HG03378 (cell line): ENCODE measurements at regions not wholly inside any gene's neighbourhood (a gene's known extent, or its start where the extent isn't known, plus 50 kb on each side); places are given as distances from the start of the nearest gene placed in this dataset.

Source experiments
- ATAC-seq: cut with Tn5 transposase; IDR thresholded peaks from one replicate; pipeline ENCODE4 v1.9.1; 2021; ENCODE audit warnings: mild to moderate bottlenecking, moderate library complexity; ENCODE audit not compliant: unreplicated experiment

DNA sequence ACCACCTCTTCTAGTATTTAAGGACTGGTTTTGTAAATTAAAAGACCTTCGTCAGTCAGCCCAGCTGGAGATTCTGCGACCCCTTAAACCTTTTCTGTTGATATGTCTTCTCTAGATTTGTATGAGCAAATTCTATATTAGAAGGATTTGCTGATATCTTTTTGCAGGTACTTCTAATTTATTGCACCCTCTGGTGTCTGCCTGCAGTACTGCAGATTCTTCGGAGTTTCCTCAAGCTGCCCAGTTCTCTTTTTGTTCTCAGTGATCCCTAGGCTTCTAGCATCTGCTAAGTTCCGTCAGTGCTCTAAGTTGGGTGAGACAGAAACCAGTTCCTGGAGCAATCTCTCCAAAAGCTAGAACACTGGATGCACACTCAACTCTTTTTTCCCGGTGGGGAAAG lies 545.2 kb downstream of the C4orf33 start:
- peak; percentile 79 for ATAC-seq

DNA sequence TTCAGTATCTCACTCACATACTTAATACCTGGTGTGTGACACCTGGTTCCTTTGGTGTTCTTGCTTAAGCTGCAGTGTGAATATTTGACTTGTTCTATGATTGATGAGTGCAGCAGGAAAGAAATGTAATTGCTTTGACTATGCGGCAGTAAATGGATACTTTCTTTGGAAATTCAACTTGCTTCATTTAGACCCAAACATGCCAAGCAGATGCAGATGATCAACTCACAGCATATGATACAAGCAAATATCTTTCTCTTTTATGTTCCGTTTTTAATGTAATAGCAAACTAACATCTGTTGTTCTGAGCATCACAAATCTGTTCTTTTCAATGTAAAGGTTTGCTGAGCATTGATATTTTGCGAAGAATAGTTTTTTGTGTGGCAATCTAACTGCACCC lies 549.5 kb downstream of the C4orf33 start:
- ATAC-seq: no peak

DNA sequence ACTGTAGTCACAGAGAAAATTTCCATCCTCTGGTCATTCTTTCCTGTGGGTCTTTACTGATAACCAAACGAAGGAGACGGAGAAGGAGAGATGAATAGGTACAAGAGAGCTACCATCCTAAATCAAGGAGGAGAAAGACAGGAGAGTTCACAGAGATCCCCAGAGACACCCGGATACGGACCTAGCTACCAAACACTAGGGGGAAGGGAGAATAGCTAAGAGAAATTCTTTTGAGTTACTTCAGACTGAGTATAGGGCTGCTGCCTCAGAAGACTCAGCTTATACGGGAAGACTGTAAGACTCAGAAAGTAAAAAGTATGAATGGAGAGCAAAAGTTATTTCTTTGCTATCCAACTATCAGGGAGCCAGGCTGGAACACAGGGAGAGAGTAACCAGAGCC lies 572.1 kb downstream of the C4orf33 start:
- no peak for ATAC-seq

DNA sequence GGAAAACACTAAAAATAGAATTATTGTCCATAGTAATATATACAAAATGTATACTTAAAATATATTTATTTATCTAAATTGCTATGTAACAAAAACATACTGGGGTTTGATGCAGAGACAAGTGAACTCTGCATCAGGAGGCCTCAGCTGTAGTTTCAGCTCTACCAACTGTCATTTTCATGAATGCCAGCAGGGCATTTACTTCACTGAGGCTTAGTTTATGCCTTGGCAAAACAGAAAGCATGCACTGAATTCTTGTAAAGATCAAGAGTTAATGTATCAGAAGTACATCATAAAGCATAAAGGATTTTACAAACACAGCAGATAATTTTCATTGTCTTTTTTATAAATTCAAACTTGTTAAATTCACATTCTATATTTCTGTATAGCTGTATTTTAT lies 577.0 kb downstream of the C4orf33 start:
- ATAC-seq: no peak

DNA sequence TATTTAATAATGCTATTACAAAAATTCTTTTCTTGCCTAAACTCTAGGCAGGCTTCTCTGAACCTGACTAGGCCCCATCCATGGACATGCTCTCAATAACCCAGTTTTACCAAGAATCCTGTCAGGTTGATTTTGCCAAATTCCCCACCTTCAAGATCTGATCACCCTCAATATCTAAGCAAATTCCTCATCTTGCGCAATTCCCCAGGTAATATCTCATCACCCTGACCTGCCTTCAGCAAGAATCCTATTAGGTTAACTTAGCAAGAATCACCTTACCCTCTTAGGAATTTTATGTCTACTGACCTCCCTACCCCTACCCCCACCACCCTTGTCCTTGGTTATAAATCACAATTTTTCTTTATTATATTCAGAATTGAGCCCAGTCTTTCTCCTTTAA lies 579.1 kb downstream of the C4orf33 start:
- no peak for ATAC-seq

DNA sequence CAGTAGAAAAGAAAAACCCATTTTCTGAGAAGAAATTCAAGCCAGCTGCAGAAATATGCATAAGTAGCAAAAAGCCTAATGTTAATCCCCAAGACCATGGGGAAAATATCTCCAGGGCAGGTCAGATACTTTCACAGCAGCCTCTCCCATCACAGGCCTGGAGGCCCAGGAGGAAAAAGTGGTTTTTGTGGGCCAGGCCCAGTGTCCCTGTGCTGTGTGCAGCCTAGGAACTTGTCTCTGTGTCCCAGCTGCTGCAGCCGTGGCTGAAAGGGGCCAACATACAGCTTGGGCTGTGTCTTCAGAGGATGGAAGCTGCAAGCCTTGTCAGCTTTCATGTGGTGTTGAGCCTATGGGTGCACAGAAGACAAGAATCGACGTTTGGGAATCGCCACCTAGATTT lies 581.0 kb downstream of the C4orf33 start:
- ATAC-seq: no peak

DNA sequence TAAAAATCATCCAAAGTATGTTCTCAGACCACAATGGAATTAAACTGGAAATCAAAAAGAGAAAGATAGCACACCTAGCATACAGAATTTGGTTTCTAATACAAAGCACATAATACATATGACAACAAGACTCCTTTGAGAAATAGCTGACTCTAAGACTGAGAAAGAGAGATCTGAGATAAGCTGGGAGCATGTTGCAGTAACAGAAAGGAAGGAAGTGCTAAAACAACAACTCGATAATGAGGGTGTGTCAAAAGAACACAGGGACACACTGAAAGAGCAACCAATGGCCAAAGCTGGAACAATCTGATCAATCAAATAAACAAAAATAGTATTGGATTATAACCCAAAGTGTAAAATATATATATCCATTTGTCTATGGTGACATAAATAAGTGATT lies 586.6 kb downstream of the C4orf33 start:
- no peak for ATAC-seq

DNA sequence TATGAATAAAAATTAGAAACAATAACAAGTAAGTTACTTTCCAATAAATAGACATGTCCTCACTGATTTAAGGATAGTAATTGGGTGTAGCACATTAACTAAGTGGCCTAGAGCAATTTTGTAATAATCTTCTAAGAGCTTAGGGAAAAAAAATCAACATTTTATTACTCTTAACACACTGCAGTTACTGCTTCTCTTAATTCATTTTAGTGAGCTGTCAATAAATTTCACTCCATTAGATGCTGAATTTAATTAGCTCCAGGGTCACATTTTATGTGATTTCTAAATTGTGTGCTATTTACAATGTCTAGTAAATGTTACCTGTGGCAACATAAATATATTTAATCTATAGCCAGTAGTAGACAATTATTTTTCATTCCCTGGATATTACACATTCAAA lies 612.0 kb downstream of the C4orf33 start:
- ATAC-seq: no peak

DNA sequence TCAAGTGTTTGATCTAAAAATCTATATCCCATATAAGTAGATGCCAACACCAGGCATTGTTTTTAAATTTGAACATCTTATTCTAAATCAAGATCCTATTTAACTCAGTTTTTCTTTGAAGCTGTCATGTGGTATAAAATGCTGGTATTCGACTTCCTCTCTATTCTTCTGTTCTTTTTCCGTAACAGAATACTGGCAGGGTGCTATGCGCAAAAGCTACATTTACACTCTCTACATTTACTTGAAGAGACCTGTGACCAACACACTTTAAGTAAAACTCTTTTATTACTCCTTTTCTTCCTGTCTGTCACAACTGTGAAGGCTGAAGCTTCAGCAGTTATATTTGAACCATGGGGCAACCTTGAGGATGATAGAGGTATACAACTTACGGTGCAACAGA lies 612.8 kb downstream of the C4orf33 start:
- ATAC-seq: no peak

DNA sequence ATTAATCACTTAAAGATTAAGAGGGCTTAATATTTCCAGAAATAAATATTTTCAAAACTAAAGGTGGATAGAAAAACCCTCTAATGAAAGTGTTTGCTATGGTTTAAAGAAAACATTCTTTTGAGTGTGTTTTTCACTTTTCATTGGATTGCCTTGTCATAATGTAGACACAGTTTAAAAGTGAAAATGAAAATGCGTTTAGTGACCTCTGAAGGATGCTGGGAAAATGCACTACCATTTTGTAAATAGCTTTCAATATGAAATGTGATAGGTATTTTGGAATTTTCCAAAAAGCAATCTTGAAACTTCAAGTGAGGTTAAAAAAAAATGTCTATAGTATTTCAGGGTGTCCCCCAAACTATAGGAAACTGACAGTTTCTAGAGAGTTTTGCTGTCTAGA lies 642.2 kb downstream of the C4orf33 start:
- no peak for ATAC-seq

DNA sequence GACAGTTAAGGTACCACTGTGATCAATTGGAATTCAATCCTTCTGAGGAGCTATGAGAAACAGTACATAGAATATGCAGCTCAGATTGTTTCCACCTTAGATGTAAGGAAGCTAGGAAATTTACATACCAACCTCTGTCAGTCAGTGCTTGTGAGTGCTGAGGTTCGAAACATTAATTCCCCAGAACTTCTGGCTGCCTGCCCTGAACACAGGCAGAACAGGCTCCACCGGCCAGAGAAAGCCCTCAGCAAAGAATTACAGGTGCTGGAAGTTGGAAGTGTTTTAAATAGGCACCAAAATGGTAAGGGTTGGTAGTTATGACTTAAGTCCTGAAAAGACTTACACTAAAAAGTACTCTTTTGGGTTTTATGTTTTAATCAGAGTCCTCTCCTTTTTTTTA lies 651.8 kb downstream of the C4orf33 start:
- no peak for ATAC-seq

DNA sequence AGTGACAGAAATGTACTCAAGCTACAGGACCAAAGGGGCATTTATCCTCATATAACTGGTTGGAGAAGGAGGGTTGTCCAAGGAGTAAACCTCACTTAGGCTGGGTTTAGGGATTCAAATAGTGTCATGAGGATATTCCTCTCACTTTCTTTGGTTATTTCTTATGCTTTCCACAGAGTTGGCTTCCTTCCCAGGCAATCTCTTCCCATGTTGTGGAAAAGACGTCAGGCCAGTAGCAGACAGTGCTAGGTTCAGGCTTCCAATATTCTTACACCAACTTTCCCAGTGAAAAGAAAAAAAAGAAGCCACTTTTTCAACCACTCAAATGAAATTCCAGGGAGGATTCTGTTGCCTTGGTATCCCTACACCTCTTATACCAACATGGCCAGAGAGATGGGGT lies 653.0 kb downstream of the C4orf33 start:
- ATAC-seq: no peak

DNA sequence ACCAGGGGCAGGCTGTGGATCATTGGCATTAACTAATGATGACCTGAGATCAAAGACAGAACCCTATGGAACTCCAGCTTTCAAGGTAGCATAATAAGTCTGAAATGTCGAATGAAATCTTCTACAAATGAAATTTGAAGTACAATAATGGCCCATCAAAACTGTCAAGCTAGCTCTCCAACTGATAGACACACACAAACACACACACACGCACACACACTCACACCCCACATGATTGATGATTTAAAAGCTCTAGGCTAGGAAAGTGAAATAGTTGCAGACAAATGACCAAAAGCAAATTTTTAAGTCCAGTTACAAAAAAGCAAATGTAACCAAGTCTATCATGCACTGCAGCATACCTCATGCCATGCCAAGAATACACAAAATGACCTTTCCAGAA lies 655.7 kb downstream of the C4orf33 start:
- ATAC-seq: no peak

DNA sequence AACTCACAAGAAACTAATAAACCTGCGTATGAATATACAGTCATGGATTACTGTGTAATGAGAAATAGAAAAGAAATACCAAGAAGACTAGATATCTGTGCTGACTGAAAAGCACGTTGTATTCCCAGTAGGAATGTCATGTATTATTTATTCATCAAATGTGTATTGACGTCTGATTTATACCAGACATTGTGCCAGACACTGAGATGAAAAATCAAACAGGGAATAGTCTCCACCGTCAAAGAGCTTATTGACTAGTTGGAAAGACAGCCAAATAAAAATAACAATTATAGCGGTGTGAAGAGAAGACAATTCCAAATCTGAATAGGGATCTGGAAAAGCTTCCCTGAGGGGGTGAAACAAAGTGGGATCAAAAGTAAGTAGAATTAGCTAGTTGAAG lies 687.6 kb downstream of the C4orf33 start:
- ATAC-seq: no peak

DNA sequence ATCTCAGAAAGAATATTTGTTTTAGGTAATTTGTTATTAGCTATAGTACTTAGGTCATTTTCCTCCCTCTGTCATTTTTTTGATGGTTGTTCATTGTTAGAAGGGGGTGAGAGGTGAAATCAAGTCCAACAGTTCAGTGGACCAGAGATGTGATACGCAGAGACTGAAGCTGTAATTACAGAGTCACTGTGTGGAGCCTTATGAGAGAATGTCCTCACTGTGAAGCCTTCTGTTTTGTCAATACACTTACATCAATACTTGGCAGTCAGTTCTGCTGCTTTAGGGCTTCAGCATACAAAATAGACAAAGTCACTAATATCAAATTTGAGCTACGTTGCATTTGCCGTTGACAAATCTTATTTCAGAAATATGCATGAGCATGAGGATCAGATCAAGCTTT lies 692.5 kb downstream of the C4orf33 start:
- ATAC-seq: no peak

DNA sequence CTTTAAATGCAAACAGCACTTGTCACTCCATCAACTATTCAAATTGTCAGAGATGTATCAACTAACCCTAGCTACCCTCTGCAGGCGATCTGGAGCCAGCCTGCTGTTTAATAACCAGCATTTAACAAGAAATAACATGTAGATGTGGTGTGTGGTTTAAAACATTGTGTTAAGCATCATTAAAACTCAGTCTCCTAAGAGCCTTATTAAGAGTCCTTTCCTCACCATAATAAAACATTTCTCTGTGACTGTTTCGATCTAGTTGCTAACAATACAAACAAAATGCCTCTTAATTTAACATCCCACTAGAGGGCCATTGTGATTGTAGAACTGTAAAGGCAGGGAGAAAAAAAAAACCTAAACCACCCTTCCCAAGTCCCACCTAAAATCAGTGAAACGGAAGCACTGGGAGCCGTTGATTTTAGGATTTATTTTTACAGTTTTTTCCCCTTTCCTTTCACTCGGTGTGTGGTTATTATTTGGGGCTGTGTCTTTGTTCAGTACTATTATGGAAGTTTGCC lies 708.6 kb downstream of the C4orf33 start:
- no peak for ATAC-seq

DNA sequence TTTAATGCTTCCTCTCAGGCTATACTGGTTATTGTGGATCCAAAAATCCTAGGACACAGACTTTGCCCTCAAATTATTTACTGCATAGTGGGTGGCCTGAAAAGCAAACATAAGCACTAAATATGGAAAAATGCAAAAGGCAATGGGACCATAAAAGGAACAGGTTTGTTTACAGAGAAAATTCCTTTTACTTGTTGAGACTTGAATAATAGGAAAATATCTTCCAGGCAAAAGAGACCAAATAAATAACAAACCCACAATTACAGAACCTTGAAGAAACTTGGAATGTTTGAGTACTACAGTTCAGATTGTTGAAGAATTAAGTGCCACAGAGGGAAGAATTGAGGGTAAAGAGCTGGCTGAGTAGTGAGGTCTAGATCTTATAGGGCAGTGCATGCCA lies 711.0 kb downstream of the C4orf33 start:
- no peak for ATAC-seq

DNA sequence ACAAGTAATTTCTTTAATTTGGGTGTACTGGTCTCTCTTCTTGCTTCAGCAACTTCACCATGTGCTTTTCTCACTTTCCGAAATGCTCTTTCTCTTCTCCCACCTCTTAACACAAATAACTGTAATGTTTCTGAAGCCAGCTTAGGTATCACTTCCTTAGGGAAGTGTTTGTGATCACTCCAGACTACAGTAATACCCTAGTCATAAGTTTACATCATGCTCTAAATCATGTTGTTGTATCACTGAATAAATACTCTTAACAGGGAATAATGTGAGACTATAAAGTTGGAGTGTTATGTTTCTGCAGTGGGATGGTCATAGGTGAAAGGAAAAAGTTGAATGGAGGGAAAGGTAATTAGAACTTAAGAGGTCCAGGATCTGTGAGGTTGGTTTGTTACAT lies 712.3 kb downstream of the C4orf33 start:
- ATAC-seq: no peak

DNA sequence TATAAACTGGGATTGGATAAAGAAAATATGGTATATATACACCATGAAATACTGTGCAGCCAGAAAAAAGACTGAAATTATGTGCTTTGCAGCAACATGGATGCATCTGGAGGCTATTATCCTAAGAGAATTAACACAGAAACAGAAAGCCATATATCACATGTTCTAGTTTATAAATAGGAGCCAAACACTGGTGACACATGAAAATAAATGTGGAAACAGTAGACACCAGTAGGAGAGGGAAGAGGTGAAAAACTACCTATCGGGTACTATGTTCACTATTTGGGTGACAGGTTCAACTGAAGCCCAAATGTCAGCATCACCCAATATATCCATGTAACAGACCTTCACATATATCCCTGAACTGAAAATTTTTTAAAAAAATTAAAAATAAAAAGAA lies 725.1 kb downstream of the C4orf33 start:
- no peak for ATAC-seq

DNA sequence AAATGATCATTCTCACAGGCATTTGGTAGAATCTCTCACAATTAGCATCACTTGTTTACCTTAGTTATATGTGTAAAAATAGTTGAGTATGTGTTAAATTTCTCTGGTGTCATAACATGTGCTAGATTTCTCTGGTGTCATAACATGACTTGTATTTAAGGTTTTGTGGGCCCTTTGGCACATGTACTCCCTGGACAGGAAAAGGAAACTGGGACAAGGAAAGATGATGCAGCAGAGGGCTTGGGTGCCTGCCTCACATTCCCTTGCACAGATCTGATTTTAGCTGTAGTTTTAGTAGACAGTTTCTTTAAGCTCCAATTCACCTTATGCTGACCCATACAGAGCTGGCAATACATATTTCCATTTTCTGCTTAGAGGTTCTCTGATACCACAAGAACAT lies 726.0 kb downstream of the C4orf33 start:
- ATAC-seq: no peak

DNA sequence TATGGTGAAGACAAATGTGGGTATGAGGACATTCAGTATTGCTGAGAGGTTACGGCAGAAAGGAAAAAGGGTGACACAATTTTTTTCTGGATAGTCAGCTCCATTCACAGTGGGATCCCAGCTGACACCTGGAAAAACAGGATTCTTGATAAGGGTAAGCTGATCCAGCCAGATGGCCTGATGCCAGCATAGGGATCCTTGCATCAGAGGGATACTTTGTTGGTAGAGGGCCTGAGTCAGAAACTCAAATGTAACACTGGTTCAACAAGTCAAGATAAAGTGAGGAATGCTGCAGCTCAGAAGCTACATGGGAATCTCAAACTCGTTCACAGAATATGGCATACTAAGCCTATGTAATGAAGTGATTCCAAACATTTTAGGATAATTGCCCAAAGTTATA lies 726.7 kb downstream of the C4orf33 start:
- no peak for ATAC-seq

DNA sequence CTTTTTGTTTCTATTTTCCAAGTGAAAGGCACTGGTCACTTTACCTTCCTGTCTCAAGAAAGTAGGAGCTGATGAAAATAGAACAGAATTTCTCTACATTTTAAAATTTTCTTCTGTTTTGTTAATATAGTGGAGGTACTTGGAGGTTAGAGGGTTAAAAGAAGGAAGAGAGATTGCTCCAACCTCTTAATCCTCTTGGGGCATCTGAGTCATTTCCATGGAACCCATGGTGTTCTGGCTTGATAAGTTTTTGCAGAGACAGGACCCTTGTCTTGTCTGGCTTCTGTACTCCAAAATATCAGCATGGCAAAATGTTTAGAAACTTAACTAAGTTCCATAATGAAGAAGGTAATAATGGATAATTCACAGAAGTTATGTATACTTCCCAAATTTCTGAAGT lies 727.2 kb downstream of the C4orf33 start:
- no peak for ATAC-seq

DNA sequence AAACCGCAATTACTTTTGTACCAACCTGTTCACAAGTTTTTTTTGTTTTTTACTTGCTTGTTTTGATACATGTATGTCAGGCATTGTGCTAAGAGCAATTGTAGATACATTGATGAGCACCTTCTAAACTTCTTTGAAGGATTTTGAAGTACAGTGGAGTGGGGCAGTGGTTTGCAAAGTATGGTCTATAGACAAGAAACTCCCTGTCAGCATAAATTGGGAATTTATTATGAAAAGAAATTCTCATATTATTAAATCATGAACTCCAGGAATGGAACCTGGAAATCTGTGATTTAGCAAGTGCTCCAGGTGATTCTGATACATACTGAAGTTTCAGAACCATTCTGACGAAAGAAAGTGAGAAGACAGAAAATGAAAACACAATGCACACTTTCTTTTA lies 733.4 kb downstream of the C4orf33 start:
- no peak for ATAC-seq

DNA sequence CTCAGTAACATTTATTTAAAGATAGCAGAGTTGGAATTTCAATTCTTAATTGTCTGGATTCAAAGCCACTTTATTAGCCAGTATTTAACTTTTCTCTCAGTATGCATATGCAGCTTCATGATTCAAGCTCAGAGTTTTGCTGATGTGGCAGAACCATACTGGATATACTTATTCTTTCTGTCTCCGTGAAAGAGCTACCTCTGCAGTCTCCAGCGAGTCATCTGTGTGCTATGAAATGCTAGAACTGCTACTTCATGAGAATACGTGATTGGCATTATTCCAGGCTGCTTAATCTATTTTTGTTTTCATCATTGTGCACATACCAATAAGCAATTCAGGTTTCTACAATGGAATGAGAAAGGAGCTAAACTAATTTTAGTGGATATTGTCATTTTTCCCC lies 743.7 kb downstream of the C4orf33 start:
- no peak for ATAC-seq
